Ovary (tissue), 3 donors: ENCODE measurements at regions not wholly inside any gene's neighbourhood (a gene's known extent, or its start where the extent isn't known, plus 50 kb on each side); places are given as distances from the start of the nearest gene placed in this dataset.
"Not testable (repeated sequence)": the region's sequence is repeated elsewhere in the genome, so short reads cannot be mapped to it uniquely, and the experiment has no call there.

Experiments used
- CTCF ChIP-seq, 3 donors: fragments of 450-650 bp in 2 of 3; fragments of 200-600 bp in 1 of 3; IDR thresholded peaks; one replicate each; pipeline versions ENCODE4 v1.5.1 to v1.8.0; 2016 to 2022; ENCODE audit warnings: antibody characterized with exemption in 3 of 3, mild to moderate bottlenecking in 1 of 3
- EP300 ChIP-seq: sonication (generic); formaldehyde crosslinking; IDR thresholded peaks from one replicate; pipeline ENCODE4 v1.6.1; 2017; ENCODE audit warnings: antibody characterized with exemption
- POLR2A ChIP-seq: fragments of 450-650 bp; IDR thresholded peaks from one replicate; pipeline ENCODE4 v1.6.1; 2017; ENCODE audit warnings: antibody characterized with exemption, mild to moderate bottlenecking, moderate library complexity
- donor health status: DM: no; HTN: no; CAD: no.

- TF ChIP-seq EP300; CTCF (IDR thresholded peaks at IDR 0.05); POLR2A: not testable (repeated sequence)
Observed at GRCh38 chr14:22200131-22200530, 388.9 kb downstream of the DAD1 start.
